IMR-90 (cell line): ENCODE measurements at regions not wholly inside any gene's neighbourhood (a gene's known extent, or its start where the extent isn't known, plus 50 kb on each side); places are given as distances from the start of the nearest gene placed in this dataset.

Experiments used
- BHLHE40 ChIP-seq: fragments of 150-350 bp; IDR thresholded peaks from 2 replicates; pipeline ENCODE4 v1.6.1; 2016; ENCODE audit warnings: mild to moderate bottlenecking, low read depth, low read length
- CEBPB ChIP-seq: IDR thresholded peaks from 2 replicates; pipeline ENCODE4 v1.6.1; 2012; ENCODE audit warnings: low read depth, low read length, improper control_type of control experiment
- CTCF ChIP-seq: conservative IDR thresholded peaks from 2 replicates; pipeline ENCODE4 v1.5.1; 2012; ENCODE audit warnings: mild to moderate bottlenecking, low read depth, low read length, improper control_type of control experiment
- FOS ChIP-seq: fragments of 150-350 bp; IDR thresholded peaks from 2 replicates; pipeline ENCODE4 v1.6.1; 2016; ENCODE audit warnings: low read depth, low read length
- MAFK ChIP-seq: IDR thresholded peaks from 2 replicates; pipeline ENCODE4 v1.6.1; 2012; ENCODE audit warnings: low read depth, low read length, improper control_type of control experiment
- MAZ ChIP-seq: IDR thresholded peaks from 2 replicates; pipeline ENCODE4 v1.6.1; 2012; ENCODE audit warnings: low read depth, mild to moderate bottlenecking, low read length, improper control_type of control experiment, moderate library complexity, borderline replicate concordance
- MXI1 ChIP-seq: IDR thresholded peaks from 2 replicates; pipeline ENCODE4 v1.6.1; 2012; ENCODE audit warnings: low read depth, mild to moderate bottlenecking, low read length, moderate library complexity, borderline replicate concordance
- POLR2A ChIP-seq: IDR thresholded peaks from 2 replicates; pipeline ENCODE4 v1.6.1; 2012; ENCODE audit warnings: mild to moderate bottlenecking, low read depth, low read length
- RAD21 ChIP-seq: IDR thresholded peaks from 2 replicates; pipeline ENCODE4 v1.6.1; 2012; ENCODE audit warnings: low read length, improper control_type of control experiment
- SMC3 ChIP-seq: fragments of 150-350 bp; IDR thresholded peaks from 2 replicates; pipeline ENCODE4 v1.6.1; 2016; ENCODE audit warnings: low read depth, mild to moderate bottlenecking, antibody characterized with exemption, low read length, moderate library complexity

GRCh38 chr2:56505885-56506284, 322.1 kb downstream of the CCDC85A start:
- no peak for TF ChIP-seq CTCF
- no peak for TF ChIP-seq POLR2A
- no peak for TF ChIP-seq SMC3
- no peak for TF ChIP-seq RAD21
- TF ChIP-seq BHLHE40, result no peak
- no peak for TF ChIP-seq FOS
- TF ChIP-seq CEBPB, result peak; percentile 72
- no peak for TF ChIP-seq MXI1
- TF ChIP-seq MAZ, result no peak
- no peak for TF ChIP-seq MAFK
